22Rv1 (cell line): ENCODE measurements at regions not wholly inside any gene's neighbourhood (a gene's known extent, or its start where the extent isn't known, plus 50 kb on each side); places are given as distances from the start of the nearest gene placed in this dataset.

Experiments
- ZFX ChIP-seq: fragments of 450-650 bp; IDR thresholded peaks from 2 replicates; pipeline ENCODE4 v1.6.1; 2017; ENCODE audit warnings: antibody characterized with exemption, borderline replicate concordance
- TF ChIP-seq, protein P1 (sequence below): fragments of 450-650 bp; IDR thresholded peaks from 2 replicates; pipeline ENCODE4 v1.5.1; 2017; ENCODE audit warnings: mild to moderate bottlenecking

DNA sequence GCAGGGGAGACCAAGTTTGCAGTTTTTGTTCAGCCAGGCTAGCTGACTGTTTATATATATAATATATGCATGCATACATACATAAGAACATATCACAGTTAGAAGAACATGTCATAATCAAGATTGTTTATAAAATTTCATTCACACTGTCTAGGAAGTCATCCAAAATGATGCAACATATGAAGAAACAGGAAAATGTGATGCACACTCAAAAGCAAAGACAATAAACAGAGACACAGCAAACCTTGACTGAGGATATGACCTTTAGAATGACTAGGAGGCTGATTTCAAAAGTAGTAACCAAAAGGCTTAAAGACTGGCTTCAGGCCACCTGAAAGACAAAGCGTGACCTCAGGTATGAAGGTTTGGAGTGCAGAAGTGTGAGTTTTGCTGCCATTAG is 166.2 kb upstream of the NDN start:
- TF ChIP-seq, protein P1, sequence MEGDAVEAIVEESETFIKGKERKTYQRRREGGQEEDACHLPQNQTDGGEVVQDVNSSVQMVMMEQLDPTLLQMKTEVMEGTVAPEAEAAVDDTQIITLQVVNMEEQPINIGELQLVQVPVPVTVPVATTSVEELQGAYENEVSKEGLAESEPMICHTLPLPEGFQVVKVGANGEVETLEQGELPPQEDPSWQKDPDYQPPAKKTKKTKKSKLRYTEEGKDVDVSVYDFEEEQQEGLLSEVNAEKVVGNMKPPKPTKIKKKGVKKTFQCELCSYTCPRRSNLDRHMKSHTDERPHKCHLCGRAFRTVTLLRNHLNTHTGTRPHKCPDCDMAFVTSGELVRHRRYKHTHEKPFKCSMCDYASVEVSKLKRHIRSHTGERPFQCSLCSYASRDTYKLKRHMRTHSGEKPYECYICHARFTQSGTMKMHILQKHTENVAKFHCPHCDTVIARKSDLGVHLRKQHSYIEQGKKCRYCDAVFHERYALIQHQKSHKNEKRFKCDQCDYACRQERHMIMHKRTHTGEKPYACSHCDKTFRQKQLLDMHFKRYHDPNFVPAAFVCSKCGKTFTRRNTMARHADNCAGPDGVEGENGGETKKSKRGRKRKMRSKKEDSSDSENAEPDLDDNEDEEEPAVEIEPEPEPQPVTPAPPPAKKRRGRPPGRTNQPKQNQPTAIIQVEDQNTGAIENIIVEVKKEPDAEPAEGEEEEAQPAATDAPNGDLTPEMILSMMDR: no peak
- TF ChIP-seq ZFX: no peak
